C4-2B (cell line): ENCODE measurements at regions not wholly inside any gene's neighbourhood (a gene's known extent, or its start where the extent isn't known, plus 50 kb on each side); places are given as distances from the start of the nearest gene placed in this dataset.

ENCODE experiments used
- ZFX ChIP-seq: fragments of 450-650 bp; IDR thresholded peaks from 2 replicates; pipeline ENCODE4 v1.6.1; 2017
- TF ChIP-seq, protein P1 (sequence below): fragments of 450-650 bp; conservative IDR thresholded peaks from 2 replicates; pipeline ENCODE4 v1.5.1; 2017; ENCODE audit warnings: mild to moderate bottlenecking

GRCh38 chr12:14243941-14244340 is 121.5 kb upstream of the ATF7IP start:
- TF ChIP-seq, protein P1, sequence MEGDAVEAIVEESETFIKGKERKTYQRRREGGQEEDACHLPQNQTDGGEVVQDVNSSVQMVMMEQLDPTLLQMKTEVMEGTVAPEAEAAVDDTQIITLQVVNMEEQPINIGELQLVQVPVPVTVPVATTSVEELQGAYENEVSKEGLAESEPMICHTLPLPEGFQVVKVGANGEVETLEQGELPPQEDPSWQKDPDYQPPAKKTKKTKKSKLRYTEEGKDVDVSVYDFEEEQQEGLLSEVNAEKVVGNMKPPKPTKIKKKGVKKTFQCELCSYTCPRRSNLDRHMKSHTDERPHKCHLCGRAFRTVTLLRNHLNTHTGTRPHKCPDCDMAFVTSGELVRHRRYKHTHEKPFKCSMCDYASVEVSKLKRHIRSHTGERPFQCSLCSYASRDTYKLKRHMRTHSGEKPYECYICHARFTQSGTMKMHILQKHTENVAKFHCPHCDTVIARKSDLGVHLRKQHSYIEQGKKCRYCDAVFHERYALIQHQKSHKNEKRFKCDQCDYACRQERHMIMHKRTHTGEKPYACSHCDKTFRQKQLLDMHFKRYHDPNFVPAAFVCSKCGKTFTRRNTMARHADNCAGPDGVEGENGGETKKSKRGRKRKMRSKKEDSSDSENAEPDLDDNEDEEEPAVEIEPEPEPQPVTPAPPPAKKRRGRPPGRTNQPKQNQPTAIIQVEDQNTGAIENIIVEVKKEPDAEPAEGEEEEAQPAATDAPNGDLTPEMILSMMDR: no peak
- no peak for TF ChIP-seq ZFX
